DOHH2 (cell line): ENCODE measurements at regions not wholly inside any gene's neighbourhood (a gene's known extent, or its start where the extent isn't known, plus 50 kb on each side); places are given as distances from the start of the nearest gene placed in this dataset.

Source experiments
- CTCF ChIP-seq: fragments of 200-600 bp; sonication (generic); IDR thresholded peaks from one replicate; pipeline ENCODE4 v1.5.1; 2014; ENCODE audit warnings: antibody characterized with exemption, mild to moderate bottlenecking, low read depth, low read length; ENCODE audit not compliant: poor library complexity, severe bottlenecking
- EZH2phosphoT487 ChIP-seq: fragments of 200-600 bp; sonication (generic); IDR thresholded peaks from 2 replicates; pipeline ENCODE4 v1.6.1; 2017; ENCODE audit warnings: borderline replicate concordance, mild to moderate bottlenecking, antibody characterized with exemption, low read length, moderate library complexity, mixed read lengths

DNA sequence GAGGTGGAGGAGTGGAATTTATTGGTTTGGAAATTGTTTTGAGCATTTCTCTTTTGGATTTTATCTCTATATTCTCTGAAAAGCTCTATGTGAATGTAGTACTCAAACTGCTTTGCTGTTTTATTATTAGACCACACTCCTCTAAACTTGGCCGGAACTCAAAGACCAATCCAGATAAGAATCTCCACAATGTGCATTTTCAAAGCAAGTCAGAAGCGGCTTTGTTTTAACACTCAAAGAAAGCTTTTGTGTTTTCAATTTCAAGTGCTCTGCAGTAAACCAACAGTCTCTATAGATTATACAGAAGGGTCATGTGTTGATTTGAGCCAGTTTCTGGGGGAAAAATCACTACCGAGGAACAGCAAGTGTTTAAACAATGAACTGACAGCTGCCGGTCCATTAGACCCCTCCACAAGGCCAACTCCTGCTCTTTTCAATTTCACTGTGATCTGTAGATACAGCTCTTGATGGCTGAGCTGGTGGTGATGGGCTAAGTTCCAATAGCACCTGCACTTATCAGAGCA is 79.4 kb downstream of the FTHL17 start:
- TF ChIP-seq CTCF (no peak), EZH2phosphoT487 (no peak)
